Choroid plexus epithelial cell (primary cell): ENCODE measurements at regions not wholly inside any gene's neighbourhood (a gene's known extent, or its start where the extent isn't known, plus 50 kb on each side); places are given as distances from the start of the nearest gene placed in this dataset.
A peak's percentile ranks its signal among the peaks of the same experiment; 100 is the strongest.

Experiments
- DNase-seq: peaks from one replicate; pipeline ENCODE4 v3.0.0-alpha.2; 2010; ENCODE audit warnings: low read depth
- H3K4me3 ChIP-seq: 2 replicates; pipeline ENCODE4 v1.5.1; 2011; ENCODE audit warnings: low read depth, mild to moderate bottlenecking, control low read depth, low read length, moderate library complexity
- TF ChIP-seq, protein P1 (sequence below): conservative IDR thresholded peaks from 2 replicates; pipeline ENCODE4 v1.5.1; 2011; ENCODE audit warnings: low read depth, mild to moderate bottlenecking, control low read depth, inconsistent platforms, low read length, moderate library complexity

DNA sequence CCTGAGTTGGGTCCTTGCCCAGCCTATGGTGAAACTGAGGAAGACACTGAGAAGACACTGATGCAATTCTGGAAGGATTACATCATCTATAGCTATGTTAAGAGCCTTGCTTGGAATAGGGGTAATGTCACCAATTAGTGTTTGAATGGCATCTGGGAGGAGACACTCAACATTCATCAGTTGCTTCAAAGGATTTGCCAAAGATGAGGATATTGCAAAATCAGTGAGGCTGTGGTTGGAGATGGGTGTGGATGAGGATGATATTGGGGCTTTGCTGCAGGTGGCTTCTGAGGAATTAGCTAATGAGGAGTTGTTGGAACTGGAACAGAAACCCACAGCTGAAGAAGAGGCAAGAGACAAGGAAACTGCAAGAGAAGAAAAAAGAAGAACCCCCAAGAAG, 146.7 kb upstream of the SP4 start:
- H3K4me3 ChIP-seq: no peak overlapping the region
- no peak for DNase-seq
- TF ChIP-seq, protein P1, sequence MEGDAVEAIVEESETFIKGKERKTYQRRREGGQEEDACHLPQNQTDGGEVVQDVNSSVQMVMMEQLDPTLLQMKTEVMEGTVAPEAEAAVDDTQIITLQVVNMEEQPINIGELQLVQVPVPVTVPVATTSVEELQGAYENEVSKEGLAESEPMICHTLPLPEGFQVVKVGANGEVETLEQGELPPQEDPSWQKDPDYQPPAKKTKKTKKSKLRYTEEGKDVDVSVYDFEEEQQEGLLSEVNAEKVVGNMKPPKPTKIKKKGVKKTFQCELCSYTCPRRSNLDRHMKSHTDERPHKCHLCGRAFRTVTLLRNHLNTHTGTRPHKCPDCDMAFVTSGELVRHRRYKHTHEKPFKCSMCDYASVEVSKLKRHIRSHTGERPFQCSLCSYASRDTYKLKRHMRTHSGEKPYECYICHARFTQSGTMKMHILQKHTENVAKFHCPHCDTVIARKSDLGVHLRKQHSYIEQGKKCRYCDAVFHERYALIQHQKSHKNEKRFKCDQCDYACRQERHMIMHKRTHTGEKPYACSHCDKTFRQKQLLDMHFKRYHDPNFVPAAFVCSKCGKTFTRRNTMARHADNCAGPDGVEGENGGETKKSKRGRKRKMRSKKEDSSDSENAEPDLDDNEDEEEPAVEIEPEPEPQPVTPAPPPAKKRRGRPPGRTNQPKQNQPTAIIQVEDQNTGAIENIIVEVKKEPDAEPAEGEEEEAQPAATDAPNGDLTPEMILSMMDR: no peak

DNA sequence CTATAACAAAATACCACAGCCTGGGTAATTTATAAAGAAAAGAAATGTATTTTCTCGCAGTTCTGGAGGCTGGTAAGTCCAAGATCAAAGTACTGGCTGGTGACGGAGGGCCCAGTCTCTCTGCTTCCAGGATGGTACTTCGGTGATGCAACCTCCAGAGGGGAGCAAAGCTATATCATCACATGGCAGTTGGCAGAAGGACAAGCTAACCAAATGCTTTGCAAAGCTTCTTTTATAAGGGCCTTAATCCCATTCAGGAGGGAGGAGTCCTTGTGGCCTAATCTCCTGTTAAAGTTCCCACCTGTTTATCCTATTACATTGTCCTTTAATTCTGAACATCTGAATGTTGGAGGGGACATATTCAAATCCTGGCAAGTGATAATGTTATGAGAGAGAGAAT, 134.1 kb upstream of the SP4 start:
- TF ChIP-seq, protein P1: no peak
- H3K4me3 ChIP-seq: no peak overlapping the region
- no peak for DNase-seq

DNA sequence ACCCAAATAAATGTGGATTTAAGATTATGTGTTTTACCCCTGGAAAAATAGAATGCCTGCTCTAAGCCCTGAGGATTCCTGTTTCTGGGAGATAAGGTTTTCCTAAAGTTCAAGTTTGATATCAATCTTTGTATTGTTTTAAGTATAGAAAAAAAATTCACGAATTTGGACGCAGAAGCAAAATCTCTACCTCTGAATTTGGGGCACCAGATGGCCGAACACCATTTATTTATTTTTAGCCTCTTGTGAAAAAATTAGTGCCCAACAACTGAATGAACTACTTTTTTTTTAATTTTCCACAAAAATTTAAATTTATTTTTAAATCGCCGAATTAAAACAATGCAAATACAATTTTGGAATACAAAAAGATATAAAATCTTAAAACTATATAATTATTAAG, 128.1 kb upstream of the SP4 start:
- TF ChIP-seq, protein P1: no peak

DNA sequence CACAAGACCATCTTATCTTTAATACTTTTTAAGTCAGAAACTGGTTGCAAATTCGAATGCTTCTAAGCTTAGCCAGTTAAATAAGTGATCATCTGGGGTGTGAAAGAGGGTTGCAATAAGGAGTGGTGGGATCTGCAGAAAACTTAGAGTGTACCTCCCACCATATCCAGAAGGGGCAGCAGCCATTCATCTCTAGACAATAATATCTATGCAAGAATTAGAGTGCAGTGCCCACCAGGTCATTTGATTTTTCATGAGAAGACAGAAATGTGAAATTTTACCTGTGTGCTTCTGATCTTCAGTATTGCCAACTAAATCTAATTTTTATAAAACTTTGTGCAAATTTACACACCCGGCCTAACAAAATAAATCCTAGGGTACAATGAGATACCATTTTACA, 127.2 kb upstream of the SP4 start:
- peak; percentile 5 for DNase-seq
- TF ChIP-seq, protein P1: peak; percentile 38
- no peak overlapping the region for H3K4me3 ChIP-seq

More for the DNA sequence above, 128.1 kb upstream of the SP4 start:
- H3K4me3 ChIP-seq: no peak overlapping the region
- DNase-seq: no peak

DNA sequence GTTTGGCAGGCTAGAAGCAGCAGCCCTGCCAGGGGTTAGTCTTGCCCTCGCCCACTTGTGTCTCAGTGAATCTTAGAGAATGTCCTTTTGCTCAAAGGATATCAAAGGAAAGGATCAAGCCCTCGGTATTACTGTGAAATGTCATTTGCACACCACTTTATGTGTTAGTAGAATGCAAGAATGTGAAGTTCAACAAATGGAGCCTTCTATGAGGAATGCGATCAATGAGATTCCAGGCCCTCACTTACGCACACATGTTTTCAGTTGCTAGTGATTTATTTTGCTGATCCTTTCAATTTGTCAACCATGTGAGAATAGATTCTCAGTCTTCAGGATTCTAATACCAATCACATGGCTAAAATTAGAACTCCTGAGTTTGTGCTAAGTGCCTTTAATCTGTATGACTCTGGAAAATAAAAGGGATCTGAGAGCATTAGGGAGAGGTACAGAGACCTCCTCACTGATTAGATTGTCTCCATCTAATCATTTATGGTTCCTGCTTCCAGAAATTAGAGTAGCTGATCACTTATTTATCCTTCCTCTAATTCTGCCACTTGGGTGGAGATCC, 123.0 kb upstream of the SP4 start:
- no peak for DNase-seq
- TF ChIP-seq, protein P1: no peak

DNA sequence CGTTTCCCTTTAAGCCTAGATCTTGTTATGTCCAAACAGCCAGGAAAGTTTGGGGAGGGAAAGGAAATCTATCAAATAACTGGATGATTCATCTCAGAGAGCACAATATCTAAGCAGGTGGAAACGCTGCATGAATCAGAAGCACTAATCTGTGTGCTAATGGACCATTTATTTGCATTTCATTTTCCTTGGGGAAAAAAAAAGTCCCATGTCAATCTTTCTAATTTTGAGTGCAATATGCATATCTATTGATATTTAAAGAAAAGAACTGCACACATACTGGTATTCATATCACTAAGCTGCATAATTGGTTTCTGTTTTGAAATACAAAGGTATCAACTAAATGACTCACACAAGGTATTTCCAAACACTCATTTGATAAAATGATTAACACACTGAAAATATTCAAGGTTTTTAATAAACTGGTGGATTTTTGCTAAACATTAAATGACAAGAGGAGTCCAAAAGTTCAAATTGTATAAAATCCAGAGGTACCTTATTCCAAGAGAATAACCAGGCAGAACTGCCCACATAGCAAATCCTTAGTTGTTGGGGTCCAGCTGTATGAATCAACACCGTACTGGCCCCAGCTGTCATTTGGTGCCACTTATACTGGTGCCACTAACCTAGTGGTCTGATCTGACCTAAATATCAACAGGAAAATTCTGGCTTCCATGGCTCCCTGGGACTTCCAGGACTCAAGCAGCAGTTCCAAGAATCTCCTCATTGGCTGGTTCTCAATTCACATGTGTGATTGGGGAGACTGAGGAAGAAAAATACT, 122.2 kb upstream of the SP4 start:
- no peak overlapping the region for H3K4me3 ChIP-seq
- DNase-seq: no peak
- TF ChIP-seq, protein P1: no peak

More for the DNA sequence above, 123.0 kb upstream of the SP4 start:
- no peak overlapping the region for H3K4me3 ChIP-seq

DNA sequence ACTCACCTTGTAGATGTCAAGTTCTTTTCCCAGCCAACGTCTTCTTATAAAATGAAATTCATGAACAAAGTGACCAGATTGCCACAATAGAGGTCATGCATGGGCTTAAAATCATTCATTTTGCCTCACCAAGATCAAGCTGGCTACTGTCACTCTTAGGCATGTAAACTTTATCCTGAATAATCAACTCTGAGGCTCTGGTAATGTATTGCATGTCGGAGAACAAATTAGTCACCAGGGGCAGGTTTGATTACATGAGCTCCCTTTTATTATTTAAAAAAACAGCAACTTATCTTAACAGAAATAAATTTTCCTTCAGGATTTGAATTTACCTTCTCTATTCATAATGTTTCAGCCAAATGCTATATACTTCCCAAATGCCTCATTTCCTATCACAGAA, 112.9 kb upstream of the SP4 start:
- H3K4me3 ChIP-seq: no peak overlapping the region
- DNase-seq: no peak
- TF ChIP-seq, protein P1: no peak
